PC-9 (cell line): ENCODE measurements at regions not wholly inside any gene's neighbourhood (a gene's known extent, or its start where the extent isn't known, plus 50 kb on each side); places are given as distances from the start of the nearest gene placed in this dataset.

ENCODE experiments used
- EZH2 ChIP-seq: fragments of 200-600 bp; sonication (generic); IDR thresholded peaks from 2 replicates; pipeline ENCODE4 v1.8.0; 2017; ENCODE audit warnings: antibody characterized with exemption, low read depth
- TF ChIP-seq, protein P1 (sequence below): fragments of 200-600 bp; sonication (generic); conservative IDR thresholded peaks from 2 replicates; pipeline ENCODE4 v1.6.1; 2017; ENCODE audit warnings: mixed run types, antibody characterized with exemption, mild to moderate bottlenecking, moderate library complexity

DNA sequence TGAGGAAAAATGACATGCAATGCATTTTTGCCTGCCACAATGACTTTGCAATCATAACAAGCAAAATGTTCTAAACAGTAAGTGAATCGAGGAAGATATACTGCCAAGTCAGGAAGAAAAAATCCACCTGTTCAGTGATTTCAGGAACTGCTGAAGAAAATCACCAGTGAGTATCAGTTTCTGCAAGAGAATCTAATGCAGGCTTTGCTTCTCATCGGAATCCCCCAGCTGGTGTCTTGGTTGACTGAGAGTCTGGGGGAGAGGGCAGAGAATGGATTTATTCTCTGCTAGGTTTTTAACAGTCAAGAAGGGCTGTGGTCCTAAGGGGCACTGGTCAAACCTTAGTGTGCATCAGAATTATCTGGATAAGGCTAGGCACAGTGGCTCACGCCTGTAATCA, 363.4 kb downstream of the CDH26 start:
- TF ChIP-seq, protein P1, sequence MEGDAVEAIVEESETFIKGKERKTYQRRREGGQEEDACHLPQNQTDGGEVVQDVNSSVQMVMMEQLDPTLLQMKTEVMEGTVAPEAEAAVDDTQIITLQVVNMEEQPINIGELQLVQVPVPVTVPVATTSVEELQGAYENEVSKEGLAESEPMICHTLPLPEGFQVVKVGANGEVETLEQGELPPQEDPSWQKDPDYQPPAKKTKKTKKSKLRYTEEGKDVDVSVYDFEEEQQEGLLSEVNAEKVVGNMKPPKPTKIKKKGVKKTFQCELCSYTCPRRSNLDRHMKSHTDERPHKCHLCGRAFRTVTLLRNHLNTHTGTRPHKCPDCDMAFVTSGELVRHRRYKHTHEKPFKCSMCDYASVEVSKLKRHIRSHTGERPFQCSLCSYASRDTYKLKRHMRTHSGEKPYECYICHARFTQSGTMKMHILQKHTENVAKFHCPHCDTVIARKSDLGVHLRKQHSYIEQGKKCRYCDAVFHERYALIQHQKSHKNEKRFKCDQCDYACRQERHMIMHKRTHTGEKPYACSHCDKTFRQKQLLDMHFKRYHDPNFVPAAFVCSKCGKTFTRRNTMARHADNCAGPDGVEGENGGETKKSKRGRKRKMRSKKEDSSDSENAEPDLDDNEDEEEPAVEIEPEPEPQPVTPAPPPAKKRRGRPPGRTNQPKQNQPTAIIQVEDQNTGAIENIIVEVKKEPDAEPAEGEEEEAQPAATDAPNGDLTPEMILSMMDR, result no peak
- TF ChIP-seq EZH2, result no peak
